Activated T-cell treated with anti-CD3 and anti-CD28 coated beads, Interleukin-2, amount 50 U/mL, for 24 hours (primary cell): ENCODE measurements at regions not wholly inside any gene's neighbourhood (a gene's known extent, or its start where the extent isn't known, plus 50 kb on each side); places are given as distances from the start of the nearest gene placed in this dataset.

Source experiments
- DNase-seq: peaks from one replicate; pipeline ENCODE4 v3.0.0-alpha.2; 2020
- H3K27ac Mint-ChIP-seq: 2 replicates; pipeline ENCODE4 v1.8.0; 2020; ENCODE audit warnings: mild to moderate bottlenecking, mixed read lengths
- H3K27me3 Mint-ChIP-seq: 2 replicates; pipeline ENCODE4 v1.8.0; 2020; ENCODE audit warnings: mixed read lengths
- H3K36me3 Mint-ChIP-seq: 2 replicates; pipeline ENCODE4 v1.8.0; 2020; ENCODE audit warnings: low read depth, mixed read lengths
- H3K4me1 Mint-ChIP-seq: 2 replicates; pipeline ENCODE4 v1.8.0; 2020; ENCODE audit warnings: low read depth, mixed read lengths
- H3K4me3 Mint-ChIP-seq: 2 replicates; pipeline ENCODE4 v1.8.0; 2020; ENCODE audit warnings: mild to moderate bottlenecking, moderate library complexity, mixed read lengths
- H3K9me3 Mint-ChIP-seq: 2 replicates; pipeline ENCODE4 v1.8.0; 2020; ENCODE audit warnings: mixed read lengths

DNA sequence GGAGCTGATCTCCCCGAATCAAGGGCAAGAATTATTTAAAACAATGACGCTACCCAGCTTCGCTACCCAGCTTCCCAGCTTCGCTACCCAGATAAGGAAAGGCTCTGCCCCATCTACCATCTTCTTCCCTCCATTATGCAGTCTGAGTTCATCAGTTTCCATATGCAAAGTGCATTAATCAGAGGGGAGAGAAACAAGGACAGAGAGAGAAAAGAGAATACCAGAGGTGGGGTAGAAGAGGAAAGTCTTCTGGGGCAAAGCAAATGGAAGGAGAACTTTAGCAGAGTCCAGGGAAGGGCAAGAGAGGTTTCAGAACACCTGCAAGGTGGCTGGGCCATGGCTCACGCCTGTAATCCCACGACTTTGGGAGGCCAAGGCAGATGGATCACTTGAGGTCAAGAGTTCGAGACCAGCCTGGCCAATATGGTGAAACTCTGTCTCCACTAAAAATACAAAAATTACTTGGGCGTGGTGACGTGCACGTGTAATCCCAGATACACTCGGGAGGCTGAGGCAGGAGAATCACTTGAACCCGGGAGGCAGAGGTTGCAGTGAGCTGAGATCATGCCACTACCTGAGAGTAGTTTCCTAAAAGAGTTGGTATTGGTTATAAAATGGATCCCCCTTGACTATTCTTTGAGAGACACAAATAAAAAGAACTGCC, 70.4 kb upstream of the SPATA12 start:
- H3K27me3 Mint-ChIP-seq = peaks cover 8% of the 10 kb centered on the region
- H3K36me3 Mint-ChIP-seq = no peaks in the 10 kb centered on the region
- H3K27ac Mint-ChIP-seq = no peak overlapping the region
- H3K4me1 Mint-ChIP-seq = peaks cover 26% of the 10 kb centered on the region
- no peaks in the 10 kb centered on the region for H3K9me3 Mint-ChIP-seq
- no peak for DNase-seq
- no peak overlapping the region for H3K4me3 Mint-ChIP-seq

- no peak overlapping the region for H3K4me3 Mint-ChIP-seq
- H3K27me3 Mint-ChIP-seq = peaks cover 8% of the 10 kb centered on the region
- no peak for DNase-seq
- H3K4me1 Mint-ChIP-seq = peaks cover 28% of the 10 kb centered on the region
- H3K9me3 Mint-ChIP-seq = no peaks in the 10 kb centered on the region
- no peaks in the 10 kb centered on the region for H3K36me3 Mint-ChIP-seq
- no peak overlapping the region for H3K27ac Mint-ChIP-seq
Observed at GRCh38 chr3:56989169-56989976, 71.1 kb upstream of the SPATA12 start.

DNA sequence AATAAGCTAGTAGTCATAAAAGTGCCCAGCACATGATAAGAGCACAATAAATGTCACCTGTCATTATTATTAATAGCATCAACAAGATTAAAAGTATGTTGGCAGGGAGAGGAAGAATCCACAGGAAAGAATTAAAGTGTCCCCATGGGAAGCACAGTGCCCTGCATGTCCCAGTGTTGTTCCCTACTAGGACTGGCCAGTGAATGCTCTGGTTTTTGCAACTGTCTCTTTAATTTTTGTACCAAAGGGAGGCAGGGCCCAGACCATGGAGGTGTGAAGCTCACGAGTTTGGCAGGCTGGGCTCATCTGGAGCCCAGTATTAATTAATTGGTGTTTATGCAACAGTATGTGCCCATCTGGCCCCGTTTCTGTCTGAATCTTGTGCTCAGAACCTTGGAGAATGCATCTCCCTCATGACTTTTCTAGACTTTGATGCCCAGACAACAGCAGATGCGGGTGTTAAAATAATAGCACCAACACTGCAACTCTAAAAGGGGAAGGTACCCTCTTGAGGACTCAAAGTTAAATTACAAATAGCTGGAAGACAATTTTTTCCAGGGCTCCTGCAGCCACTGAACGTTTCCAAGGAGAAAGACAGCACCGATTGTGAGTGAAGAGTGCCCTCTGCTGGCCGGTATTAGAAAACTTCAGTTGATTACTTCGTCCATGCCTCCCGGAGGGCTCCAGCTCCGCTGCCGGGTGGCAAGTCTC, 71.9 kb upstream of the SPATA12 start:
- Mint-ChIP-seq H3K9me3 (no peaks in the 10 kb centered on the region), H3K27me3 (peaks cover 8% of the 10 kb centered on the region), H3K27ac (no peak overlapping the region), H3K4me1 (peaks cover 28% of the 10 kb centered on the region), H3K4me3 (no peak overlapping the region), H3K36me3 (no peaks in the 10 kb centered on the region)
- DNase-seq = peak; percentile 72

- H3K27ac Mint-ChIP-seq = no peak overlapping the region
Observed at GRCh38 chr3:56987238-56987895, 73.1 kb upstream of the SPATA12 start.

GRCh38 chr3:56986347-56986746, 74.1 kb upstream of the SPATA12 start:
- no peaks in the 10 kb centered on the region for H3K9me3 Mint-ChIP-seq
- no peak for DNase-seq
- peaks cover 8% of the 10 kb centered on the region for H3K27me3 Mint-ChIP-seq
- peaks cover 34% of the 10 kb centered on the region for H3K4me1 Mint-ChIP-seq
- H3K27ac Mint-ChIP-seq = no peak overlapping the region
- no peak overlapping the region for H3K4me3 Mint-ChIP-seq
- H3K36me3 Mint-ChIP-seq = no peaks in the 10 kb centered on the region

More at GRCh38 chr3:56987238-56987895, 73.1 kb upstream of the SPATA12 start:
- Mint-ChIP-seq H3K27me3 (peaks cover 8% of the 10 kb centered on the region), H3K4me3 (no peak overlapping the region), H3K4me1 (peaks cover 28% of the 10 kb centered on the region), H3K9me3 (no peaks in the 10 kb centered on the region), H3K36me3 (no peaks in the 10 kb centered on the region)
- DNase-seq = peak; percentile 41

- no peaks in the 10 kb centered on the region for H3K9me3 Mint-ChIP-seq
- no peaks in the 10 kb centered on the region for H3K36me3 Mint-ChIP-seq
- H3K4me3 Mint-ChIP-seq = no peak overlapping the region
- H3K4me1 Mint-ChIP-seq = peaks cover 39% of the 10 kb centered on the region
- peaks cover 8% of the 10 kb centered on the region for H3K27me3 Mint-ChIP-seq
- peak overlapping the region; percentile 17 for H3K27ac Mint-ChIP-seq
- peak; percentile 39 for DNase-seq
Observed at GRCh38 chr3:56985878-56986277, 74.6 kb upstream of the SPATA12 start.

- DNase-seq = no peak
- Mint-ChIP-seq H3K27me3 (peaks cover 8% of the 10 kb centered on the region), H3K4me3 (no peak overlapping the region), H3K4me1 (peaks cover 43% of the 10 kb centered on the region), H3K9me3 (peaks cover 2% of the 10 kb centered on the region), H3K27ac (peak overlapping the region; percentile 17), H3K36me3 (no peaks in the 10 kb centered on the region)
Observed at GRCh38 chr3:56985460-56985859, 75.0 kb upstream of the SPATA12 start.

- DNase-seq = no peak
- no peak overlapping the region for H3K27ac Mint-ChIP-seq
- H3K36me3 Mint-ChIP-seq = no peaks in the 10 kb centered on the region
- peaks cover 2% of the 10 kb centered on the region for H3K9me3 Mint-ChIP-seq
- H3K4me3 Mint-ChIP-seq = no peak overlapping the region
- no peaks in the 10 kb centered on the region for H3K27me3 Mint-ChIP-seq
- peaks cover 46% of the 10 kb centered on the region for H3K4me1 Mint-ChIP-seq
Observed at GRCh38 chr3:56983427-56983826, 77.0 kb upstream of the SPATA12 start.

DNA sequence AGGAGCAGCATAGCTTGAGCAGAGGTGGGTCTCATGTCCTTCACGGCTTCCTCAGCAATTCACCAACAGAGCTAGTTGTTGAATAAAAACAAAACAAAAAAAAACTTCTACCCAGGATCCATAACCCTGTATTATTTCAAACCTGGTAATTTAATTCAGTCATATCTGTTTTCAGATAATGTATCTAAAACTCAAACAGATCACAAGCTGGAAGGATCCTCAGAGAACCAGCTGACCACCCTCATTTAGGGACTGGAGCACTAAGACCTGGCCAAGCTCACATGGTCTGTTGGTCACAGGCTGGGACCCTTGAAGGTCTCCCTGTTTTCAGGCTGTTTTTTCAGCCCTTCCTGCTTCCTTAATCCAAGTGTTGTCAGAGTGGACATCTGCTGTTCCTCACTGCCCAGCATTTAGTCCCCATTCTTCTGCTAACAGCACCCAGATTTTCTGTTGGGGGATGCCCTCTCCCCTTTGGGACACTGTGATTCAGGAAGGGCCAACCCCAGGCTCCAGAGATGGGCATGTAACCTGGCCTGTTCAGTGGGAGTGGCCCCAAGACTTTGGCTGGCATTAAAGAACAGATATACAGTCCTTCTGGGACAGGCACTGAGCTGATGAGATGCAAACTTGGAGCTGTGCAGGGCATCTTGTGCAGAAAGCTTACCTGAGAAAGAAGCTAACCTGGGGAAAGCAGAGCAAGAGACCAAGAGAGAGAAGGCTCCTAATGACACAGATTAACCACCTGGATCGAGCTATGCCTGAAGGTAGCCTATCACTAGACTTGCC, 78.8 kb upstream of the SPATA12 start:
- peak overlapping the region; percentile 91 for H3K27ac Mint-ChIP-seq
- H3K27me3 Mint-ChIP-seq = no peaks in the 10 kb centered on the region
- H3K36me3 Mint-ChIP-seq = no peaks in the 10 kb centered on the region
- no peak overlapping the region for H3K4me3 Mint-ChIP-seq
- peaks cover 2% of the 10 kb centered on the region for H3K9me3 Mint-ChIP-seq
- peaks cover 41% of the 10 kb centered on the region for H3K4me1 Mint-ChIP-seq
- DNase-seq = no peak

DNA sequence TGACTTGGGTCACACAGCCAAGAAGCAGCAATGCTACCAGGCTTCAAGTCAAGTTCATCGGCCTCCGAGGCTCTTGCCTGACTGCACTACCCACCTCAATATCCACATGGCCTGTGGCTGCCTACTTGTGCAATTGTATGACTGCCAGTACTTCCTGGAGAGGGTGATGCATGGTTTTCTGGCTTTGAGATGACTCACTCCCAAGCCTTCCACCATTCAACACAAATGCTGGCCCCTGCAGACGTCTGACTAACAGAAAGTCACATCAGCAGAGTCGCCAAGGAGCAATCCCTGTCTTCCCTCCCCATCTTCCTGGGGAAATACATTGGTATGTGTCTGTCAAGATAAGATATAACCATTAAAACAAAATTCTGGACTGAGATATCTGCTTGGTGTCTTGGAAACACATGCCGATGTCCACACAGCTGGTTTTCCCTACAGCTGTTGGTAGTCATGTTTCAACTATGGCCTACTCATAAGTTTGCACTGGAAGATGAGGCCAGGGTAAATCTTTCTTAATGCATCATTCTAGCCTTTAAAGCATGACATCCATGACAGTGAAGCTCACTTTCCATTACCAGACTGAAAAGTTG, 79.6 kb upstream of the SPATA12 start:
- Mint-ChIP-seq H3K27me3 (no peaks in the 10 kb centered on the region), H3K9me3 (peaks cover 2% of the 10 kb centered on the region), H3K36me3 (no peaks in the 10 kb centered on the region), H3K4me1 (peaks cover 34% of the 10 kb centered on the region), H3K4me3 (no peak overlapping the region), H3K27ac (peak overlapping the region; percentile 91)
- DNase-seq = peak; percentile 57

GRCh38 chr3:56980243-56980642, 80.2 kb upstream of the SPATA12 start:
- no peak overlapping the region for H3K4me3 Mint-ChIP-seq
- no peaks in the 10 kb centered on the region for H3K36me3 Mint-ChIP-seq
- peaks cover 2% of the 10 kb centered on the region for H3K9me3 Mint-ChIP-seq
- H3K27me3 Mint-ChIP-seq = no peaks in the 10 kb centered on the region
- H3K4me1 Mint-ChIP-seq = peaks cover 27% of the 10 kb centered on the region
- DNase-seq = no peak
- peak overlapping the region; percentile 91 for H3K27ac Mint-ChIP-seq

DNA sequence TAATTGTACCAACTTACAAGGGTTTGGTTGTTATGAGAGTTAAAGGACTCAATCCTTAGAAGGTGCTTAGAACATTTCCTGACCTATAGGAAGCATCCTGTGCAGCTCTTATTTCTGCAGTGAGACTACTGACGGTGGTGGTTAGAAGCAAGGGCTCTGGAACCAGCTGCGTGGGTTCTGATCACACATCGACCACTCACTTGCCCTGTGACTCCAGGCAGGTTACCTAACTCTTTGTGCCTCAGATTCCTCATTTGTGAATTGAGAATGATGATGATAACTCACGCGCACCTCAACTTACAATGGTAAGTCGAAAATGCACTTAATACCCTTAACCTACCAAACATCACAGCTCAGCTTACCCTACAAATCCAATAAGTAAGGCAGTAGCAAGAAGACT, 80.7 kb upstream of the SPATA12 start:
- Mint-ChIP-seq H3K27ac (peak overlapping the region; percentile 37), H3K4me3 (no peak overlapping the region), H3K9me3 (peaks cover 2% of the 10 kb centered on the region), H3K36me3 (no peaks in the 10 kb centered on the region), H3K27me3 (no peaks in the 10 kb centered on the region), H3K4me1 (peaks cover 27% of the 10 kb centered on the region)
- DNase-seq = no peak

DNA sequence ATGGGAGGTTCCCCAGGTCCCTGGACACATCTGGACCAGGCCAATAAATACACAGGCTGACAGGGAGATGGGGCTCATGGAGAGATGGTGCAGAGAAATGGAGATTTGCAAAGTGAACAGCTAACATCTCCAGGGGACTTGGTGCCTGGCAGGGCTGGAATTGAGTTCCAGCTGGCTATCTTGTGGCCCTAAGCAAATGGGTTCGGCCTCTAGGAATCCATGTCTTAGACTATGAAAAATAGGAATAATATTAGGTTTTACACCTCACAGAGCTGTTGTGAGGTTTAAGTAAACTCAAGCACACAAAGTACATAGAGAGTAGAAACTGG, 82.9 kb upstream of the SPATA12 start:
- H3K9me3 Mint-ChIP-seq = peaks cover 2% of the 10 kb centered on the region
- no peak overlapping the region for H3K27ac Mint-ChIP-seq
- H3K36me3 Mint-ChIP-seq = no peaks in the 10 kb centered on the region
- H3K4me3 Mint-ChIP-seq = no peak overlapping the region
- no peaks in the 10 kb centered on the region for H3K27me3 Mint-ChIP-seq
- peaks cover 26% of the 10 kb centered on the region for H3K4me1 Mint-ChIP-seq
- DNase-seq = no peak
